ENCODE measurements at regions not wholly inside any gene's neighbourhood (a gene's known extent, or its start where the extent isn't known, plus 50 kb on each side); places are given as distances from the start of the nearest gene placed in this dataset.

GRCh38 chr15:60087561-60087960 is 83.5 kb downstream of the FOXB1 start:
- no peak overlapping the region for H3K4me3 ChIP-seq (ENCODE audit: low read depth, low read length)
- no peak for TF ChIP-seq CTCF (IDR thresholded peaks at IDR 0.05; ENCODE audit: low read depth, low read length)
- no peak for TF ChIP-seq POLR2A (IDR thresholded peaks at IDR 0.05; ENCODE audit: extremely low read depth, insufficient read length)
- no peak for TF ChIP-seq MAX (IDR thresholded peaks at IDR 0.05; ENCODE audit: low read depth, low read length)
- no peak for TF ChIP-seq MYC (IDR thresholded peaks at IDR 0.05; ENCODE audit: low read depth, low read length)
- no peak for DNase-seq (ENCODE audit: low read depth)

GRCh38 chr15:60090747-60091146 is 86.6 kb downstream of the FOXB1 start:
- no peak overlapping the region for H3K4me3 ChIP-seq (ENCODE audit: low read depth, low read length)
- TF ChIP-seq CTCF (IDR thresholded peaks at IDR 0.05; ENCODE audit: low read depth, low read length) (no peak), POLR2A (IDR thresholded peaks at IDR 0.05; ENCODE audit: extremely low read depth, insufficient read length) (no peak), MAX (IDR thresholded peaks at IDR 0.05; ENCODE audit: low read depth, low read length) (no peak), MYC (IDR thresholded peaks at IDR 0.05; ENCODE audit: low read depth, low read length) (no peak)
- no peak for DNase-seq (ENCODE audit: low read depth)

- TF ChIP-seq MAX (IDR thresholded peaks at IDR 0.05; ENCODE audit: low read depth, low read length) (no peak), POLR2A (IDR thresholded peaks at IDR 0.05; ENCODE audit: extremely low read depth, insufficient read length) (no peak), CTCF (IDR thresholded peaks at IDR 0.05; ENCODE audit: low read depth, low read length) (no peak), MYC (IDR thresholded peaks at IDR 0.05; ENCODE audit: low read depth, low read length) (no peak)
- no peak for DNase-seq (ENCODE audit: low read depth)
- no peak overlapping the region for H3K4me3 ChIP-seq (ENCODE audit: low read depth, low read length)
Measured at GRCh38 chr15:60091157-60091556, 87.0 kb downstream of the FOXB1 start.

- no peak overlapping the region for H3K4me3 ChIP-seq (ENCODE audit: low read depth, low read length)
- DNase-seq (ENCODE audit: low read depth) = no peak
- no peak for TF ChIP-seq MAX (IDR thresholded peaks at IDR 0.05; ENCODE audit: low read depth, low read length)
- TF ChIP-seq CTCF (IDR thresholded peaks at IDR 0.05; ENCODE audit: low read depth, low read length) = no peak
- no peak for TF ChIP-seq POLR2A (IDR thresholded peaks at IDR 0.05; ENCODE audit: extremely low read depth, insufficient read length)
- TF ChIP-seq MYC (IDR thresholded peaks at IDR 0.05; ENCODE audit: low read depth, low read length) = no peak
Measured at GRCh38 chr15:60091911-60092310, 87.8 kb downstream of the FOXB1 start.

- no peak for TF ChIP-seq POLR2A (IDR thresholded peaks at IDR 0.05; ENCODE audit: extremely low read depth, insufficient read length)
- TF ChIP-seq MYC (IDR thresholded peaks at IDR 0.05; ENCODE audit: low read depth, low read length) = no peak
- TF ChIP-seq MAX (IDR thresholded peaks at IDR 0.05; ENCODE audit: low read depth, low read length) = no peak
- TF ChIP-seq CTCF (IDR thresholded peaks at IDR 0.05; ENCODE audit: low read depth, low read length) = no peak
- no peak overlapping the region for H3K4me3 ChIP-seq (ENCODE audit: low read depth, low read length)
- DNase-seq (ENCODE audit: low read depth) = no peak
Measured at GRCh38 chr15:60093273-60094067, 89.4 kb downstream of the FOXB1 start.
